WERI-Rb-1 (cell line): ENCODE measurements at regions not wholly inside any gene's neighbourhood (a gene's known extent, or its start where the extent isn't known, plus 50 kb on each side); places are given as distances from the start of the nearest gene placed in this dataset.

Experiments
- DNase-seq: peaks from one replicate; pipeline ENCODE4 v3.0.0-alpha.2; 2020
- H3K27ac ChIP-seq: fragments of 250-450 bp; sonication (Bioruptor Pico); 2 replicates; pipeline ENCODE4 v1.5.1; 2020; ENCODE audit warnings: mild to moderate bottlenecking, moderate library complexity
- H3K27me3 ChIP-seq: fragments of 250-450 bp; sonication (Bioruptor Pico); 2 replicates; pipeline ENCODE4 v1.5.1; 2021; ENCODE audit warnings: mild to moderate bottlenecking, low read depth, moderate library complexity; ENCODE audit not compliant: insufficient read depth, severe bottlenecking
- H3K36me3 ChIP-seq: fragments of 250-450 bp; sonication (Bioruptor Pico); 2 replicates; pipeline ENCODE4 v1.5.1; 2020; ENCODE audit warnings: mild to moderate bottlenecking, moderate library complexity
- H3K4me3 ChIP-seq: 2 replicates; pipeline ENCODE4 v1.5.1; 2011; ENCODE audit warnings: low read depth, mild to moderate bottlenecking, control low read depth, low read length
- H3K9me3 ChIP-seq: fragments of 250-450 bp; sonication (Bioruptor Pico); 2 replicates; pipeline ENCODE4 v1.5.1; 2021; ENCODE audit warnings: mild to moderate bottlenecking, moderate library complexity; ENCODE audit not compliant: severe bottlenecking
- CTCF ChIP-seq: IDR thresholded peaks from 2 replicates; pipeline ENCODE4 v1.5.1; 2011; ENCODE audit warnings: low read depth, mild to moderate bottlenecking, control low read depth, inconsistent platforms, low read length

- no peak for TF ChIP-seq CTCF
- Histone ChIP-seq H3K27me3 (no peaks in the 10 kb centered on the region), H3K4me3 (no peak overlapping the region), H3K36me3 (no peaks in the 10 kb centered on the region), H3K27ac (no peak overlapping the region), H3K9me3 (no peaks in the 10 kb centered on the region)
- no peak for DNase-seq
Measured at GRCh38 chr2:188734691-188735090, 239.5 kb upstream of the COL3A1 start.

DNA sequence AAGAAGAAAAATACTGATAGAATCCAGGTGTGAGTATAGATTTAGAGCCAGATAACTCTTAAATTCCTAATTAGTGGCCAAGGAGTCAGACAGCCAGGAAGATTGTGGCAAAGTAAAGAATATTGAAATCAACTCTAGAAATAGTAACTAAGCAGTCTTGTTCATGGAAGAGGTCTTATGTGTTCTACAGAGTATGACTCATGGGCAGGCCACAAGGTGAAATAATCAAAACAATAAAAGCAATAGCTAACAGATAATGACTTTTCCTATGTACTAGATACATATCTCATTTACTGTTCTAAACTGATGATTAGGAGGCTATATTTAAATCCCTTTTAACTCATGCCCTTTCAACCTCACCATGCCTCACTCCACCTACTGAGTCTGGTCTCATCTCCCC lies 227.4 kb upstream of the COL3A1 start:
- Histone ChIP-seq H3K4me3 (no peak overlapping the region), H3K27ac (no peak overlapping the region), H3K27me3 (no peaks in the 10 kb centered on the region)

DNA sequence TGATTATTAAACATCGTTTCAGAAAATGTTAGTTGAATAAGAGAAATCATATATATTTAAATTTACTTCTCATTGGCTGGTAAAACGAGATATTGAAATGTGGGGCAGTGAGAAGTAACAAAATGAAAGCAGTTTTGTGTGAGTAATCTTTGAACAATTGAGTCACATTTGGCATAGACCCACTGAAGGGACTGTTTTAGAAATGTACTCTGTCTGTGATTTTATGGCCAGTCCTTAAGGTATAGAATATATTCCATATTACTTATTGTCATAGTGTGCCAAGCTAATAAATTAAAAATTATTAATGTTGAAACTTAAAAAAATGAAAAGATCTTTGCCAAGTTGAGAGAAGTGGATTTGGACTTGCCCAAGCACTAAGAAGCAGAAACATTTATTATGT lies 222.4 kb upstream of the COL3A1 start:
- Histone ChIP-seq H3K36me3 (no peaks in the 10 kb centered on the region), H3K27me3 (no peaks in the 10 kb centered on the region), H3K4me3 (no peak overlapping the region), H3K27ac (no peak overlapping the region), H3K9me3 (no peaks in the 10 kb centered on the region)
- no peak for DNase-seq
- TF ChIP-seq CTCF = no peak

More for the DNA sequence above, 227.4 kb upstream of the COL3A1 start:
- Histone ChIP-seq H3K36me3 (no peaks in the 10 kb centered on the region), H3K9me3 (no peaks in the 10 kb centered on the region)
- no peak for DNase-seq
- TF ChIP-seq CTCF = no peak

GRCh38 chr2:188752311-188752710 lies 221.9 kb upstream of the COL3A1 start:
- Histone ChIP-seq H3K9me3 (no peaks in the 10 kb centered on the region), H3K27ac (no peak overlapping the region), H3K4me3 (no peak overlapping the region), H3K27me3 (no peaks in the 10 kb centered on the region), H3K36me3 (no peaks in the 10 kb centered on the region)
- no peak for TF ChIP-seq CTCF
- no peak for DNase-seq

DNA sequence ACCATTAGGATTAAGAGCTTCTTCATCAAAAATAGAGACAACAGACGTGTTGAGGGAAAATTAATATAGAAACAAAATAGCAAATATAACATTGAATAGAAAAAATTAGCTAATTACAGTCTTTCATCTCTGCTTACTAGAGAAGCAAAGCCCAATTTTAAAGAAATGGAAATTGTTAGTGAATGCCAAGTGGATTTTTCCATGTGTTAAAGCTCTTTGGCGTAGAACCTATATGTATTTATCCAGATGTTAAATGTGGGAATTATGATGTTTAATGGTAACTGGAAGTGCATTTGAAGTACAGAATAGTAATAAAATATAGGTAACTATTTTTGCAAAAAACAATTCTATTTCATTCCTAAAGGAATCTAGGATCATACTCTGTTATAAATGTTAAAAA lies 212.0 kb upstream of the COL3A1 start:
- H3K9me3 ChIP-seq = no peaks in the 10 kb centered on the region
- no peak overlapping the region for H3K4me3 ChIP-seq
- no peaks in the 10 kb centered on the region for H3K36me3 ChIP-seq
- H3K27me3 ChIP-seq = no peaks in the 10 kb centered on the region
- no peak for DNase-seq
- H3K27ac ChIP-seq = no peak overlapping the region
- TF ChIP-seq CTCF = no peak
